ENCODE measurements at regions not wholly inside any gene's neighbourhood (a gene's known extent, or its start where the extent isn't known, plus 50 kb on each side); places are given as distances from the start of the nearest gene placed in this dataset.

GRCh38 chr1:166377896-166378295 is 211.1 kb upstream of the FAM78B start:
- TF ChIP-seq CTCF (IDR thresholded peaks at IDR 0.05 in 4 of 5, conservative IDR thresholded peaks at IDR 0.05 in 1 of 5) (no peak), POLR2A (IDR thresholded peaks at IDR 0.05) (no peak)

All from gastrocnemius medialis (tissue), 4 donors.